H9 (cell line): ENCODE measurements at regions not wholly inside any gene's neighbourhood (a gene's known extent, or its start where the extent isn't known, plus 50 kb on each side); places are given as distances from the start of the nearest gene placed in this dataset.
"Not testable (repeated sequence)": the region's sequence is repeated elsewhere in the genome, so short reads cannot be mapped to it uniquely, and the experiment has no call there.

Source experiments
- DNase-seq: peaks from one replicate; pipeline ENCODE4 v3.0.0-alpha.2; 2017
- H2AFZ ChIP-seq: one replicate; pipeline ENCODE4 v1.6.1; 2013; ENCODE audit warnings: mild to moderate bottlenecking, low read length, control low read depth, moderate library complexity
- H2AK5ac ChIP-seq: 2 replicates; pipeline ENCODE4 v1.6.1; 2013; ENCODE audit warnings: low read length, control low read depth, mixed read lengths; ENCODE audit not compliant: insufficient read length
- H2BK120ac ChIP-seq: one replicate; pipeline ENCODE4 v1.6.1; 2013; ENCODE audit warnings: low read depth, mild to moderate bottlenecking, low read length, control low read depth, inconsistent platforms; ENCODE audit not compliant: poor library complexity, severe bottlenecking
- H2BK12ac ChIP-seq: 2 replicates; pipeline ENCODE4 v1.6.1; 2013; ENCODE audit warnings: low read length, control low read depth, mixed read lengths, low read depth; ENCODE audit not compliant: insufficient read length
- H2BK15ac ChIP-seq: 2 replicates; pipeline ENCODE4 v1.6.1; 2013; ENCODE audit warnings: low read depth, low read length, control low read depth
- H2BK20ac ChIP-seq: one replicate; pipeline ENCODE4 v1.6.1; 2013; ENCODE audit warnings: low read depth, mild to moderate bottlenecking, low read length, control low read depth, inconsistent platforms; ENCODE audit not compliant: poor library complexity, severe bottlenecking
- H2BK5ac ChIP-seq: 2 replicates; pipeline ENCODE4 v1.6.1; 2013; ENCODE audit warnings: low read length, control low read depth, mixed read lengths; ENCODE audit not compliant: insufficient read length
- H3K14ac ChIP-seq: 2 replicates; pipeline ENCODE4 v1.6.1; 2013; ENCODE audit warnings: low read length, control low read depth; ENCODE audit not compliant: insufficient read depth
- H3K18ac ChIP-seq: 2 replicates; pipeline ENCODE4 v1.6.1; 2013; ENCODE audit warnings: low read depth, mild to moderate bottlenecking, mixed read lengths, low read length, control low read depth; ENCODE audit not compliant: insufficient read length
- H3K23ac ChIP-seq: 2 replicates; pipeline ENCODE4 v1.6.1; 2013; ENCODE audit warnings: low read length, control low read depth, mixed read lengths, low read depth; ENCODE audit not compliant: insufficient read length
- H3K23me2 ChIP-seq: 2 replicates; pipeline ENCODE4 v1.6.1; 2013; ENCODE audit warnings: low read depth, mild to moderate bottlenecking, mixed read lengths, low read length, control low read depth; ENCODE audit not compliant: insufficient read length, poor library complexity, severe bottlenecking
- H3K27ac ChIP-seq: 2 replicates; pipeline ENCODE4 v1.5.1; 2013; ENCODE audit warnings: low read length, control low read depth, mixed read lengths, low read depth; ENCODE audit not compliant: insufficient read length
- H3K27me3 ChIP-seq: 2 replicates; pipeline ENCODE4 v1.6.1; 2013; ENCODE audit warnings: low read length, control low read depth, inconsistent platforms; ENCODE audit not compliant: insufficient read depth
- H3K4ac ChIP-seq: 2 replicates; pipeline ENCODE4 v1.6.1; 2013; ENCODE audit warnings: low read depth, mild to moderate bottlenecking, control low read depth, inconsistent platforms, low read length, moderate library complexity
- H3K4me1 ChIP-seq: 2 replicates; pipeline ENCODE4 v1.6.1; 2013; ENCODE audit warnings: low read length, control low read depth, inconsistent platforms; ENCODE audit not compliant: insufficient read depth
- H3K4me2 ChIP-seq: 2 replicates; pipeline ENCODE4 v1.6.1; 2013; ENCODE audit warnings: low read length, control low read depth, mixed read lengths; ENCODE audit not compliant: insufficient read length, insufficient read depth
- H3K56ac ChIP-seq: 2 replicates; pipeline ENCODE4 v1.6.1; 2013; ENCODE audit warnings: low read depth, mild to moderate bottlenecking, mixed read lengths, low read length, control low read depth; ENCODE audit not compliant: insufficient read length
- H3K79me1 ChIP-seq: 2 replicates; pipeline ENCODE4 v1.6.1; 2013; ENCODE audit warnings: low read depth, mild to moderate bottlenecking, moderate library complexity, low read length, control low read depth, inconsistent platforms; ENCODE audit not compliant: insufficient read depth, poor library complexity, severe bottlenecking
- H3K79me2 ChIP-seq: 2 replicates; pipeline ENCODE4 v1.6.1; 2013; ENCODE audit warnings: low read length, control low read depth, inconsistent platforms; ENCODE audit not compliant: insufficient read depth
- H3K9ac ChIP-seq: 2 replicates; pipeline ENCODE4 v1.6.1; 2013; ENCODE audit warnings: low read length, control low read depth, mixed read lengths; ENCODE audit not compliant: insufficient read length; ENCODE audit errors: extremely low read depth
- H3K9me3 ChIP-seq: one replicate; pipeline ENCODE4 v1.6.1; 2013; ENCODE audit warnings: low read depth, low read length, inconsistent platforms; ENCODE audit not compliant: control insufficient read depth
- H3T11ph ChIP-seq: one replicate; pipeline ENCODE4 v1.6.1; 2013; ENCODE audit warnings: mild to moderate bottlenecking, low read length, control low read depth, inconsistent platforms
- H4K20me1 ChIP-seq: one replicate; pipeline ENCODE4 v1.6.1; 2013; ENCODE audit not compliant: control insufficient read depth, insufficient read length, insufficient read depth
- H4K5ac ChIP-seq: 2 replicates; pipeline ENCODE4 v1.6.1; 2013; ENCODE audit warnings: low read depth, mild to moderate bottlenecking, mixed read lengths, low read length, control low read depth; ENCODE audit not compliant: insufficient read length
- H4K8ac ChIP-seq: replicated peaks from 2 replicates; pipeline ENCODE4 v1.6.1; 2013; ENCODE audit warnings: low read length, control low read depth, mixed read lengths, low read depth; ENCODE audit not compliant: insufficient read length
- H4K91ac ChIP-seq: 2 replicates; pipeline ENCODE4 v1.6.1; 2013; ENCODE audit warnings: low read depth, mild to moderate bottlenecking, moderate library complexity, mixed read lengths, low read length, control low read depth; ENCODE audit not compliant: insufficient read length
- H3K27ac Mint-ChIP-seq, 3 experiments: 2 replicates in 2 of 3; 3 replicates in 1 of 3; pipeline ENCODE4 v1.8.0; 2020 to 2021; ENCODE audit warnings: mixed read lengths in 3 of 3, mild to moderate bottlenecking in 1 of 3, moderate library complexity in 1 of 3
- H3K27me3 Mint-ChIP-seq: 2 replicates; pipeline ENCODE4 v1.8.0; 2021; ENCODE audit warnings: low read depth, mild to moderate bottlenecking, moderate library complexity, mixed read lengths
- H3K36me3 Mint-ChIP-seq, 3 experiments: 2 replicates in 2 of 3; 3 replicates in 1 of 3; pipeline ENCODE4 v1.8.0; 2020 to 2021; ENCODE audit warnings: low read depth in 3 of 3, mixed read lengths in 3 of 3; ENCODE audit not compliant: insufficient read depth in 1 of 3
- H3K4me1 Mint-ChIP-seq, 2 experiments: 2 replicates each; pipeline ENCODE4 v1.8.0; 2020; ENCODE audit warnings: mixed read lengths in 2 of 2
- H3K4me3 Mint-ChIP-seq, 2 experiments: 2 replicates in 1 of 2; 3 replicates in 1 of 2; pipeline ENCODE4 v1.8.0; 2020 to 2021; ENCODE audit warnings: mild to moderate bottlenecking in 2 of 2, mixed read lengths in 2 of 2, moderate library complexity in 1 of 2
- H3K9me3 Mint-ChIP-seq, 2 experiments: 2 replicates in 1 of 2; 3 replicates in 1 of 2; pipeline ENCODE4 v1.8.0; 2020; ENCODE audit warnings: mild to moderate bottlenecking in 2 of 2, mixed read lengths in 2 of 2, moderate library complexity in 1 of 2
- CTCF ChIP-seq: fragments of 200-600 bp; sonication (generic); conservative IDR thresholded peaks from 3 replicates; pipeline ENCODE4 v1.8.0; 2021; ENCODE audit warnings: antibody characterized with exemption, mild to moderate bottlenecking
- WGBS: extraction: QIAGEN DNeasy Blood & Tissue Kit; methylation state at CpG from one replicate; pipeline ENCODE4 v1.1.7; 2013; ENCODE audit warnings: missing lambda C conversion rate, low lambda C conversion rate, mixed read lengths; ENCODE audit not compliant: insufficient read length; ENCODE audit errors: extremely low coverage; 5-methylcytosine and 5-hydroxymethylcytosine counted together

- H2BK120ac ChIP-seq = no peak overlapping the region
- no peaks in the 10 kb centered on the region for H4K20me1 ChIP-seq
- no peak overlapping the region for H2BK5ac ChIP-seq
- no peak for DNase-seq
- H3K27me3 Mint-ChIP-seq = no peaks in the 10 kb centered on the region; the same call in 1 of the 2 replicates
- H3K9me3 Mint-ChIP-seq = no peaks in the 10 kb centered on the region; a peak in 1 of 5 replicates
- H2AFZ ChIP-seq = no peak overlapping the region
- no peak overlapping the region for H3K23ac ChIP-seq
- H3K4me1 Mint-ChIP-seq = no peaks in the 10 kb centered on the region
- no peaks in the 10 kb centered on the region for H3K9me3 ChIP-seq
- no peak overlapping the region for H2BK20ac ChIP-seq
- no peak overlapping the region for H3K14ac ChIP-seq
- no peak overlapping the region for H4K91ac ChIP-seq
- H4K5ac ChIP-seq = no peak overlapping the region
- H3K27me3 ChIP-seq = no peaks in the 10 kb centered on the region
- H4K8ac ChIP-seq = no peak overlapping the region
- no peak overlapping the region for H2BK15ac ChIP-seq
- no peak overlapping the region for H3K4me2 ChIP-seq
- no peak overlapping the region for H3K27ac Mint-ChIP-seq
- H3K27ac ChIP-seq = no peak overlapping the region
- H3K4me3 Mint-ChIP-seq = no peak overlapping the region
- H3T11ph ChIP-seq = no peak overlapping the region
- TF ChIP-seq CTCF = no peak
- no peak overlapping the region for H3K4ac ChIP-seq
- no peaks in the 10 kb centered on the region for H3K79me1 ChIP-seq
- H2BK12ac ChIP-seq = no peak overlapping the region
- H3K18ac ChIP-seq = no peak overlapping the region
- no peaks in the 10 kb centered on the region for H3K36me3 Mint-ChIP-seq
- no peaks in the 10 kb centered on the region for H3K4me1 ChIP-seq
- no peak overlapping the region for H2AK5ac ChIP-seq
- no CpG with 5 or more reads among the region's 22 CpGs for WGBS
- H3K56ac ChIP-seq = no peak overlapping the region
- H3K9ac ChIP-seq = no peak overlapping the region
- H3K23me2 ChIP-seq = no peaks in the 10 kb centered on the region
- H3K79me2 ChIP-seq = no peaks in the 10 kb centered on the region
Observed at GRCh38 chr7:79740076-79740475, 286.6 kb upstream of the MAGI2 start.

GRCh38 chr7:79739036-79739709 lies 285.7 kb upstream of the MAGI2 start:
- not testable (repeated sequence) for H4K20me1 ChIP-seq, H3K79me1 ChIP-seq, H3K9me3 Mint-ChIP-seq, H3K27me3 ChIP-seq, H2AK5ac ChIP-seq, DNase-seq, H3K23me2 ChIP-seq, H3K27me3 Mint-ChIP-seq, H3K56ac ChIP-seq, H3K4ac ChIP-seq, H2BK20ac ChIP-seq, H2BK12ac ChIP-seq, H3K4me1 Mint-ChIP-seq, H3K36me3 Mint-ChIP-seq, H3K27ac Mint-ChIP-seq, H3K27ac ChIP-seq, H2BK5ac ChIP-seq, H3K9me3 ChIP-seq, H4K5ac ChIP-seq, H4K8ac ChIP-seq, H3K4me2 ChIP-seq, H2BK120ac ChIP-seq, H4K91ac ChIP-seq, H3K4me1 ChIP-seq, H3K18ac ChIP-seq, H2AFZ ChIP-seq, H3K4me3 Mint-ChIP-seq, H3K79me2 ChIP-seq, H3T11ph ChIP-seq, H3K9ac ChIP-seq, H2BK15ac ChIP-seq, H3K14ac ChIP-seq, H3K23ac ChIP-seq
- WGBS = no CpG with 5 or more reads among the region's 44 CpGs
